PC-9 (cell line): ENCODE measurements at regions not wholly inside any gene's neighbourhood (a gene's known extent, or its start where the extent isn't known, plus 50 kb on each side); places are given as distances from the start of the nearest gene placed in this dataset.

Experiments used
- CTCF ChIP-seq: fragments of 200-600 bp; sonication (generic); conservative IDR thresholded peaks from 2 replicates; pipeline ENCODE4 v1.6.1; 2017; ENCODE audit warnings: mixed run types, antibody characterized with exemption, mild to moderate bottlenecking, moderate library complexity
- EZH2 ChIP-seq: fragments of 200-600 bp; sonication (generic); IDR thresholded peaks from 2 replicates; pipeline ENCODE4 v1.8.0; 2017; ENCODE audit warnings: antibody characterized with exemption, low read depth

GRCh38 chr7:138377306-138377705, 82.8 kb upstream of the TRIM24 start:
- TF ChIP-seq CTCF (no peak), EZH2 (no peak)
